ENCODE measurements at regions not wholly inside any gene's neighbourhood (a gene's known extent, or its start where the extent isn't known, plus 50 kb on each side); places are given as distances from the start of the nearest gene placed in this dataset.

GRCh38 chr11:106418791-106419190, 341.3 kb downstream of the AASDHPPT start:
- no peak overlapping the region for H3K4me3 ChIP-seq (ENCODE audit: low read depth in 1 of 3, low read length in 3 of 3)
- no peaks in the 10 kb centered on the region for H3K4me1 ChIP-seq (ENCODE audit: control insufficient read depth in 4 of 4, insufficient read depth in 4 of 4, low read length in 3 of 4)
- 85% methylated on average over 1 of the region's 1 CpG for WGBS
- DNase-seq (ENCODE audit: low spot score), result no peak
- H3K9ac ChIP-seq (ENCODE audit: low read depth in 1 of 2, low read length in 2 of 2), result no peak overlapping the region
- no peaks in the 10 kb centered on the region for H3K27me3 ChIP-seq (ENCODE audit: control insufficient read depth in 4 of 4, insufficient read depth in 4 of 4, low read length in 3 of 4)
- H3K9me3 ChIP-seq (ENCODE audit: control insufficient read depth in 4 of 4, low read length in 3 of 4), result peaks cover 0 to 4% (median 0%) of the 10 kb centered on the region in 4 donors
- TF ChIP-seq MAX (IDR thresholded peaks at IDR 0.05), result no peak
- no peaks in the 10 kb centered on the region for H3K36me3 ChIP-seq (ENCODE audit: control insufficient read depth in 4 of 4, insufficient read depth in 3 of 4, low read depth in 1 of 4, low read length in 3 of 4)
- H3K27ac ChIP-seq (ENCODE audit: low read depth in 1 of 2, low read length in 2 of 2), result no peak overlapping the region

- Histone ChIP-seq H3K4me3 (ENCODE audit: low read depth in 1 of 3, low read length in 3 of 3) (no peak overlapping the region), H3K27me3 (ENCODE audit: control insufficient read depth in 4 of 4, insufficient read depth in 4 of 4, low read length in 3 of 4) (no peaks in the 10 kb centered on the region), H3K9ac (ENCODE audit: low read depth in 1 of 2, low read length in 2 of 2) (no peak overlapping the region), H3K36me3 (ENCODE audit: control insufficient read depth in 4 of 4, insufficient read depth in 3 of 4, low read depth in 1 of 4, low read length in 3 of 4) (no peaks in the 10 kb centered on the region), H3K4me1 (ENCODE audit: control insufficient read depth in 4 of 4, insufficient read depth in 4 of 4, low read length in 3 of 4) (no peaks in the 10 kb centered on the region), H3K9me3 (ENCODE audit: control insufficient read depth in 4 of 4, low read length in 3 of 4) (peaks cover 0 to 4% (median 0%) of the 10 kb centered on the region in 4 donors), H3K27ac (ENCODE audit: low read depth in 1 of 2, low read length in 2 of 2) (no peak overlapping the region)
- TF ChIP-seq HNF4G (IDR thresholded peaks at IDR 0.05) (no peak), EGR1 (IDR thresholded peaks at IDR 0.05; ENCODE audit: low read depth in 2 of 2) (no peak), REST (IDR thresholded peaks at IDR 0.05) (no peak), HNF4A (conservative IDR thresholded peaks at IDR 0.05) (no peak), GABPA (IDR thresholded peaks at IDR 0.05 in 1 of 2, conservative IDR thresholded peaks at IDR 0.05 in 1 of 2) (no peak), TAF1 (conservative IDR thresholded peaks at IDR 0.05) (no peak), ZBTB33 (IDR thresholded peaks at IDR 0.05) (no peak), MAX (IDR thresholded peaks at IDR 0.05) (no peak), JUND (IDR thresholded peaks at IDR 0.05) (no peak), RAD21 (IDR thresholded peaks at IDR 0.05) (no peak), FOXA2 (IDR thresholded peaks at IDR 0.05) (no peak), YY1 (IDR thresholded peaks at IDR 0.05) (no peak), RXRA (IDR thresholded peaks at IDR 0.05) (no peak), CTCF (IDR thresholded peaks at IDR 0.05; ENCODE audit: low read depth, low read length, missing input control) (no peak), SP1 (IDR thresholded peaks at IDR 0.05) (no peak), FOXA1 (IDR thresholded peaks at IDR 0.05) (no peak)
- TF ChIP-seq, protein P1, sequence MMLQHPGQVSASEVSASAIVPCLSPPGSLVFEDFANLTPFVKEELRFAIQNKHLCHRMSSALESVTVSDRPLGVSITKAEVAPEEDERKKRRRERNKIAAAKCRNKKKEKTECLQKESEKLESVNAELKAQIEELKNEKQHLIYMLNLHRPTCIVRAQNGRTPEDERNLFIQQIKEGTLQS (IDR thresholded peaks at IDR 0.05), result no peak
- DNase-seq (ENCODE audit: low spot score), result no peak
- 52% methylated on average over 2 of the region's 2 CpGs for WGBS
Observed at GRCh38 chr11:106420048-106420665, 342.7 kb downstream of the AASDHPPT start.
